ENCODE measurements at regions not wholly inside any gene's neighbourhood (a gene's known extent, or its start where the extent isn't known, plus 50 kb on each side); places are given as distances from the start of the nearest gene placed in this dataset.

DNA sequence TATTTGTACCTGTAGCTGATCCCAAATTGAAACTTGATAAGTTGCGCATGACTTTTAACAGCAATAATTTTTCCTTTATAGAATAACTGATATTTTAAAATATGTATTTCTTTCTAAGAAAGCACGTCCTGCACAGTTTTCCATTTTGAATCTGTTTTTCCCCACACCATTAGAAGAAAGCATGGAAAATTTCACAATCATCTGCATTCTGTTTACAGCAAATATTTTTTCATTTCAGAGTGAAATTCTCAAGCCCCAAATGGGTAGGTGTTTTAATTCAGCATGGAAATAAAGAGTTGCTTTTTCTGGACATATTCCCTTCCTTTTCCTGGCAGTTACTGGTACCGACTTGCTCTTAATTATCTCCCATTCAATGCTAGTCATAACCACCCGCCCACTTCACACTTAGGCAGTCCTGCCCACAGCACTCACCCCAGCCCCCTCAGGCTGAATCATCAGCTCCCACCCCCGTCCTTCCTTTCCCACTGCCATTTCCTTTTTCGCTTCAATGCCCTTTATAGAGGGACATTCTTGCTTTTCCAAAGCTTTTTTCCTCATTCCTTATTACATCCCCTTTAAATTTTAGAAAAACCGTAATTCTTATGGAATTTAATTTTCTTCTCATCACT is 89.2 kb upstream of the GLS start:
- no peak overlapping the region for H3K4me3 ChIP-seq (ENCODE audit: low read depth, low read length)
- TF ChIP-seq, protein P1, sequence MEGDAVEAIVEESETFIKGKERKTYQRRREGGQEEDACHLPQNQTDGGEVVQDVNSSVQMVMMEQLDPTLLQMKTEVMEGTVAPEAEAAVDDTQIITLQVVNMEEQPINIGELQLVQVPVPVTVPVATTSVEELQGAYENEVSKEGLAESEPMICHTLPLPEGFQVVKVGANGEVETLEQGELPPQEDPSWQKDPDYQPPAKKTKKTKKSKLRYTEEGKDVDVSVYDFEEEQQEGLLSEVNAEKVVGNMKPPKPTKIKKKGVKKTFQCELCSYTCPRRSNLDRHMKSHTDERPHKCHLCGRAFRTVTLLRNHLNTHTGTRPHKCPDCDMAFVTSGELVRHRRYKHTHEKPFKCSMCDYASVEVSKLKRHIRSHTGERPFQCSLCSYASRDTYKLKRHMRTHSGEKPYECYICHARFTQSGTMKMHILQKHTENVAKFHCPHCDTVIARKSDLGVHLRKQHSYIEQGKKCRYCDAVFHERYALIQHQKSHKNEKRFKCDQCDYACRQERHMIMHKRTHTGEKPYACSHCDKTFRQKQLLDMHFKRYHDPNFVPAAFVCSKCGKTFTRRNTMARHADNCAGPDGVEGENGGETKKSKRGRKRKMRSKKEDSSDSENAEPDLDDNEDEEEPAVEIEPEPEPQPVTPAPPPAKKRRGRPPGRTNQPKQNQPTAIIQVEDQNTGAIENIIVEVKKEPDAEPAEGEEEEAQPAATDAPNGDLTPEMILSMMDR (IDR thresholded peaks at IDR 0.05; ENCODE audit: insufficient read depth, low read length, missing control alignments), result no peak
- peak; percentile 12 for DNase-seq (ENCODE audit: low read depth, low spot score)
- POLR2A ChIA-PET, result interaction anchor here (0.6 to 1.2 kb wide), 2 partner anchors 22 to 89 kb away, joined by 3 read pairs; no protein-coding TSS in a partner anchor
- CTCF ChIA-PET, result interaction anchor here (1.2 to 4.7 kb wide), 5 partner anchors 10 to 97 kb away, joined by 3 to 32 read pairs (median 13); no protein-coding TSS in a partner anchor

DNA sequence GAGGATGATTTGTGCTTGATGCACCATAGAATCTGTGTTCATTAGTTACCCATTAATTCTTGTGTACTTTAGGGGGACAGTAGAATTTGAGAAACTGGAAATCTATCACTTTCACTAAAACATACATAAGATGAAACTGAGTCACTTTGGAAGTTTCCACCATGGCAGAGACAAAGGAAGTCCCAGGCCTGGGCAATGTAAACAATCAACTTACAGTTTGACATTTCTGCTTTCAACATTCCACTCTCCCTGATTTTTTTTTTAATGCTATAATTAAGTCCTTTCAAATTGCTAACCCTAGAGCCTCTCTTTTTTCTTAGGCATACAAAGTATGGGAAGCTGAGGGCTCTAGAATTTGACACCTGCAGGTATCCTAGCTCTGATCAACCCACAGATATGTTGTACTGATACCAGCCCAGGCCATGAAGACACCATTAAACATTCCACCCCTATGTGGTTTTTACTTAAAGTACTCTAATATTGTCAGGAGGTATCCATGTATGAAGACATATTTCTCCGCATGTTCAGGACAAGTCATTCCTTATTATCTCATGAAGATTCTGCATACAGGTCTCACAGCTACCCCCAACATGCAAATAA is 88.5 kb upstream of the GLS start:
- no peak for DNase-seq (ENCODE audit: low read depth, low spot score)
- no peak overlapping the region for H3K4me3 ChIP-seq (ENCODE audit: low read depth, low read length)
- CTCF ChIA-PET, result interaction anchor here (2.7 to 4.7 kb wide), 4 partner anchors 9 to 58 kb away, joined by 10 to 32 read pairs (median 13); no protein-coding TSS in a partner anchor
- POLR2A ChIA-PET, result interaction anchor here (0.6 to 1.2 kb wide), 2 partner anchors 21 to 88 kb away, joined by 3 read pairs; no protein-coding TSS in a partner anchor
- TF ChIP-seq, protein P1 (IDR thresholded peaks at IDR 0.05; ENCODE audit: insufficient read depth, low read length, missing control alignments), result no peak

DNA sequence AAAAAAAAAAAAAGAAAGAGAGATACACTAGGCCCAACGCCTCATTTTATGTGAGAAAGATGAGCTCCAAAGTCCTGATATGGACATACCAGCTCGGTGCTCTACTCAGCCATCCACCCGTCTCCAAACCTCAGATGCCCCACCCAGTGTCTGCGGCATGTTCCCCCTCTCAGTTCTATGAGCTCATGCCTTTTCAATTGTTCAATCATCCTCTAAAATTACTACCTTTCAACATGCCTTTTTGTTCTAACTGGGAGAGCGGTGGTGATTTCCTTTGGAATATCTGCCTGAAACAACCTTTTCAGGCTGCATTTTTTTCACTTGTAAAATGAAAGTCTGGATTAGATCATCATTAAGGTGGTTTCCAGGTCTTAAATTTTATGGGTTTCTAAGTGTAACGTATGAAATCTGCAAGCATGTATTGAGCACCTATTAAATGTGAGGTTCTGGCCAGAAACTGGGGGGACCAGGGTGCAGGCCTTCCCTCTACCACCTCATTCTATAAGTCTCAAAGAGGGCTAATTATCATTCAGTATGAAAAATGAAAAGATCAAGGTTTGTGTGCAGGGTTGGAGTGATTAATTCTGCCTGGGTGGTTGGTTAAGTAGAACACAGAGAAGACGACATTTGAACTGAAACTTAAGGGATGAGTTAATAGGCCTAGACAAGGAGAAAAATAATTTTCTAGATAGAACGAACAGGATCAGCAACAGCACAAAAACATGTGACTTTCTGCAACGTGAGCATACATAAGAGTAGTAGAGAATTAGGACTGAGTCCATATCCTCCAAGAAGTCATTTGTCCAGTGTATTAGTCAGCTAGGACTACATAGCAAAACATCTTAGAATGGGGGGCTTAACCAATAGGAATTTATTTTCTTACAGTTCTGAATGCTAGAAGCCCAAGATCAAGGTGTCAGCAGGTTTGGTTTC is 87.4 kb upstream of the GLS start:
- no peak for DNase-seq (ENCODE audit: low read depth, low spot score)
- TF ChIP-seq, protein P1 (IDR thresholded peaks at IDR 0.05; ENCODE audit: insufficient read depth, low read length, missing control alignments), result no peak
- ChIA-PET POLR2A (no interaction called here), CTCF (interaction anchor here (1.0 to 4.7 kb wide), 5 partner anchors 8 to 57 kb away, joined by 7 to 32 read pairs (median 13); no protein-coding TSS in a partner anchor)
- H3K4me3 ChIP-seq (ENCODE audit: low read depth, low read length), result no peak overlapping the region

DNA sequence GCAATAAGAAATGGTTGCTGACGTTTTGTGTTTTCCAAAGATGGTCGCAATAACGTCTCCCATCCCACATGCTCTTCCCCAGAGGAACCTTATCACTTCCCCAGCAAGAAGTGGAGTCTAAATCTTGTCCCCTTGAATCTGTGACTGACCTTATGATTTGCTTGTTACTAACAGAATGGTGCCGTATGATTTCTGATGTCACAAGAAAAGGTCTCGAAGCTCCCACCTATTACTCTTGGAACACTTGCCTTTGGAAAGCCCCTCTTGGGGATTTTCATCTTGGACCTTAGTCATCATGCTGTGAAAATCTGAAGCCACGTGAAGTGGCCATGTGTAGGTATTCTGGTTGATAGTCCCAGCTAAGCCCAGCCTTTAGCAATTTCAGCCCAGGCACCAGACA is 86.2 kb upstream of the GLS start:
- CTCF ChIA-PET, result interaction anchor here (0.6 to 3.8 kb wide), 5 partner anchors 9 to 13 kb away, joined by 3 to 13 read pairs (median 3); no protein-coding TSS in a partner anchor

DNA sequence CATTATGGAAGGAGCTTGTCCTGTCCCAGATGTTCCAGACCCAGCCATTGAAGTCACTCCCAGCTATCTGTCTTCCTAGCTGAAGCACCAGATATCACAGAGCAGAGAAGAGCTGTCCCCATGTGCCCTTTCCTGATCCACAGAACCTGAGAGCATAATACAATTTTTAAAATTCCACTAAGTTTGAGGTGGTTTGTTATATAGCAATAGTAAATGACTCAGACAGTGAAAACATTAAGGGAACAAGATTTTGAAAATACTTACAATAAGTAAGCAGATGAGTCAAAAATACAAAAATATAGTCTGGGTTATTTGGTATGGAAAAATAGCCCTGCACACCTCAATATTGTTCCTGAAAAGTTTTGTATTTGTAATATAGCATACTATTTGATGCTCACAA is 85.8 kb upstream of the GLS start:
- CTCF ChIA-PET, result interaction anchor here (0.6 to 3.8 kb wide), 5 partner anchors 9 to 13 kb away, joined by 3 to 13 read pairs (median 4); no protein-coding TSS in a partner anchor
- TF ChIP-seq, protein P1 (IDR thresholded peaks at IDR 0.05; ENCODE audit: insufficient read depth, low read length, missing control alignments), result no peak
- DNase-seq (ENCODE audit: low read depth, low spot score), result no peak
- no peak overlapping the region for H3K4me3 ChIP-seq (ENCODE audit: low read depth, low read length)
- POLR2A ChIA-PET, result no interaction called here

More for the DNA sequence above, 86.2 kb upstream of the GLS start:
- POLR2A ChIA-PET, result no interaction called here
- no peak for DNase-seq (ENCODE audit: low read depth, low spot score)
- no peak overlapping the region for H3K4me3 ChIP-seq (ENCODE audit: low read depth, low read length)
- TF ChIP-seq, protein P1 (IDR thresholded peaks at IDR 0.05; ENCODE audit: insufficient read depth, low read length, missing control alignments), result no peak

Measured in AG04449 (cell line).